Esophagus squamous epithelium (tissue), 5 donors: ENCODE measurements at regions not wholly inside any gene's neighbourhood (a gene's known extent, or its start where the extent isn't known, plus 50 kb on each side); places are given as distances from the start of the nearest gene placed in this dataset.

ENCODE experiments used
- DNase-seq: peaks from one replicate; lab custom pipeline; 2025; lab: John Stamatoyannopoulos, UW
- H3K27ac ChIP-seq, 4 donors: fragments of 200-600 bp; sonication (generic); one replicate each; pipeline ENCODE4 v1.5.1; 2016 to 2019; ENCODE audit warnings: mild to moderate bottlenecking in 1 of 4
- H3K27me3 ChIP-seq, 4 donors: fragments of 200-600 bp; sonication (generic); 1 replicate in 3 of 4; 2 replicates in 1 of 4; pipeline versions ENCODE4 v1.5.1 to v1.6.0; 2017 to 2021; ENCODE audit warnings: antibody characterized with exemption in 1 of 4
- H3K36me3 ChIP-seq, 3 donors: fragments of 200-600 bp; sonication (generic); one replicate each; pipeline ENCODE4 v1.5.1; 2016 to 2019
- H3K4me1 ChIP-seq, 3 donors: fragments of 200-600 bp; sonication (generic); one replicate each; pipeline ENCODE4 v1.5.1; 2017 to 2019
- H3K4me3 ChIP-seq, 4 donors: fragments of 200-600 bp; sonication (generic); 1 replicate in 3 of 4; 2 replicates in 1 of 4; pipeline ENCODE4 v1.5.1; 2016 to 2019; ENCODE audit warnings: mild to moderate bottlenecking in 2 of 4, moderate library complexity in 1 of 4
- H3K9me3 ChIP-seq, 3 donors: fragments of 200-600 bp; sonication (generic); one replicate each; pipeline ENCODE4 v1.5.1; 2016 to 2019
- POLR2A ChIP-seq, 4 donors: fragments of 450-650 bp; IDR thresholded peaks; one replicate each; pipeline ENCODE4 v1.6.1; 2017; ENCODE audit warnings: antibody characterized with exemption in 4 of 4, mild to moderate bottlenecking in 4 of 4, moderate library complexity in 3 of 4
- WGBS, 2 donors: methylation state at CpG; one replicate each; pipeline ENCODE4 v1.1.5; 2018; 5-methylcytosine and 5-hydroxymethylcytosine counted together
- intact Hi-C: fragments of 100-400 bp; cut with DNase I; formaldehyde crosslinking; loops from one replicate; pipeline ENCODE4 v1.15.0; 2022
- TF ChIP-seq, protein P1 (sequence below), 6 experiments: fragments of 450-650 bp in 4 of 6; fragments of 200-600 bp in 2 of 6; sonication (generic) in 2 of 6; IDR thresholded peaks; one replicate each; pipeline ENCODE4 v1.5.1; 2016 to 2019; ENCODE audit warnings: antibody characterized with exemption in 6 of 6, mild to moderate bottlenecking in 4 of 6, moderate library complexity in 4 of 6
- donor health status: DM: yes; HTN: yes; CAD: no.

DNA sequence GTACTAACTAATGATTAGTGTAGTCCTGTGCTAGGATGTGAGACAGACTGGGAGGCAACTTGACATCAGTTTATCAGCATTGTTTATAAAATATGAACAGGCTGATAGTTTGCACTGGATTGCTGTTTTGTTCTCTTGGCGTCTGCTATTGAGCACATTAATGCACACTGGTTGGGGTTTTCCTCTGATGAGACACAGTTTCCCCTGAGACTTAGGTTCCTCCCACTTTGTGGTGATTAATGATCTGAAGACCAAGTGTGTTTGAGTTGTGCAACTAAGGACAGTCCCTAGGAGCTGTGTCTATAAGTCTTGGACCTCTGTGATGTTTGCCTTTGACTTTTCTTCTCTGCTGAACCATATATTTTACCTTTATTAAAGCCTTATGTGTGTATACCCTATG lies 1015.4 kb downstream of the AMY1C start:
- no peak for TF ChIP-seq POLR2A (IDR thresholded peaks at IDR 0.05)

DNA sequence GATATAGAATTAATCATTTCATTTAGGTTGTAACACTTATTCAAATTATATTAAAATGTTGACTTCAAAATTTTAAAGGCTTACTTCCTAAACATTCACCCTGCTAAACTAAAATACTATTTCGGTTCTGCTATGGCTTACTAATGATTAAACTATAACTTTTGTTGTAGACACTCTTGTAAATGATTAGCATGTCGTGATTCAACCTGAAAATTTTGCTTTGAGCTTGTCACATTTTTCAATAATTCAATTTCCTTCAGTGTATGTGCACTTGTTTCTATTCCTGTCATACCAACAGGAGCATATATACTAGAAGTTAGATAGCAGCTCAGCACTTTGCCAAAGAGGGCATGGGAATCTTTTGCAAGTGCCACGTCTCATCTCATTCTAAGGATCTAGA lies 1018.8 kb downstream of the AMY1C start:
- WGBS, 2 donors, result 40 to 57% methylated on average over 3 of the region's 3 CpGs
- no peaks in the 10 kb centered on the region for H3K9me3 ChIP-seq
- no peak overlapping the region for H3K4me3 ChIP-seq

More for the DNA sequence above, 1015.4 kb downstream of the AMY1C start:
- DNase-seq, result no peak
- no peak overlapping the region for H3K27ac ChIP-seq
- H3K36me3 ChIP-seq, result no peaks in the 10 kb centered on the region
- no peaks in the 10 kb centered on the region for H3K27me3 ChIP-seq
- no peak overlapping the region for H3K4me3 ChIP-seq
- H3K9me3 ChIP-seq, result no peaks in the 10 kb centered on the region
- 22 to 25% methylated on average over 1 of the region's 1 CpG for WGBS, 2 donors
- intact Hi-C loops, result no loop called here
- no peaks in the 10 kb centered on the region for H3K4me1 ChIP-seq

DNA sequence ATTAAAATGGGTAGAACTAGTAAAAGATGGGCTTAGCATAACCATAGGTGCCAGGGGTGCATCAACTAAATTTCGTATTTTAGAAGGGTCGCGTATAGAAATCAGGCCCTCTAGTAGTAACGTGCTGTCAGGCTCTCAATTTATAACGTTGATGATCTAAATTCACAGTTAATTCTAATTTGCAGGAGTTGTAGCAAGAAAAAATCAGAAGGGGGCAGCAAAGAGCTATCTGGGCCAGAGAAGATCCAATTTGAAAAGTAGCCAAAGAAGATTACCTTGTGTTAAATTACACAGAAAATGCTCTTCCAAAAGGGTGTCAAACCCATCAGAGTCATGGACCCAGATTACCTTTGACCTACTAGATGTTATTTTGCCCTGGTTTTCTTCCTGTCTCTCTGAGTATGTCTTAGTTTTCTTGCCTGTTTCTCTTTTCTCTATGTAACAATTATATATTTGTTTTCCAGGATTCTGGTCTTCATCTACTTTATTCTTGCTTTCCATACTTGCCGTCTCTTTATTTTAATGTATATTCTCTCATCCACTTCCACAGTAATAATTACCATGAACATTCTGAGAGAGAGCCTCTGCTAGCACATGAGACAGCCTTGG lies 1030.9 kb downstream of the AMY1C start:
- no peak overlapping the region for H3K27ac ChIP-seq
- no peaks in the 10 kb centered on the region for H3K4me1 ChIP-seq
- H3K27me3 ChIP-seq, result no peaks in the 10 kb centered on the region
- TF ChIP-seq POLR2A (IDR thresholded peaks at IDR 0.05), result no peak
- TF ChIP-seq, protein P1, sequence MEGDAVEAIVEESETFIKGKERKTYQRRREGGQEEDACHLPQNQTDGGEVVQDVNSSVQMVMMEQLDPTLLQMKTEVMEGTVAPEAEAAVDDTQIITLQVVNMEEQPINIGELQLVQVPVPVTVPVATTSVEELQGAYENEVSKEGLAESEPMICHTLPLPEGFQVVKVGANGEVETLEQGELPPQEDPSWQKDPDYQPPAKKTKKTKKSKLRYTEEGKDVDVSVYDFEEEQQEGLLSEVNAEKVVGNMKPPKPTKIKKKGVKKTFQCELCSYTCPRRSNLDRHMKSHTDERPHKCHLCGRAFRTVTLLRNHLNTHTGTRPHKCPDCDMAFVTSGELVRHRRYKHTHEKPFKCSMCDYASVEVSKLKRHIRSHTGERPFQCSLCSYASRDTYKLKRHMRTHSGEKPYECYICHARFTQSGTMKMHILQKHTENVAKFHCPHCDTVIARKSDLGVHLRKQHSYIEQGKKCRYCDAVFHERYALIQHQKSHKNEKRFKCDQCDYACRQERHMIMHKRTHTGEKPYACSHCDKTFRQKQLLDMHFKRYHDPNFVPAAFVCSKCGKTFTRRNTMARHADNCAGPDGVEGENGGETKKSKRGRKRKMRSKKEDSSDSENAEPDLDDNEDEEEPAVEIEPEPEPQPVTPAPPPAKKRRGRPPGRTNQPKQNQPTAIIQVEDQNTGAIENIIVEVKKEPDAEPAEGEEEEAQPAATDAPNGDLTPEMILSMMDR (IDR thresholded peaks at IDR 0.05), result peak in 4 of 6 experiments; percentile 23 to 67 (median 49)
- intact Hi-C loops, result no loop called here
- no peaks in the 10 kb centered on the region for H3K36me3 ChIP-seq
- no peaks in the 10 kb centered on the region for H3K9me3 ChIP-seq
- no peak for DNase-seq
- H3K4me3 ChIP-seq, result no peak overlapping the region
- 16 to 17% methylated on average over 6 of the region's 6 CpGs for WGBS, 2 donors

More for the DNA sequence above, 1018.8 kb downstream of the AMY1C start:
- no peaks in the 10 kb centered on the region for H3K36me3 ChIP-seq
- H3K4me1 ChIP-seq, result no peaks in the 10 kb centered on the region
- intact Hi-C loops, result no loop called here
- H3K27ac ChIP-seq, result no peak overlapping the region
- H3K27me3 ChIP-seq, result no peaks in the 10 kb centered on the region
- TF ChIP-seq, protein P1 (IDR thresholded peaks at IDR 0.05), result no peak
- no peak for TF ChIP-seq POLR2A (IDR thresholded peaks at IDR 0.05)
- no peak for DNase-seq

GRCh38 chr1:104785575-104786187 lies 1036.0 kb downstream of the AMY1C start:
- H3K36me3 ChIP-seq, result no peaks in the 10 kb centered on the region
- no peak overlapping the region for H3K27ac ChIP-seq
- 41 to 47% methylated on average over 2 of the region's 2 CpGs for WGBS, 2 donors
- H3K4me3 ChIP-seq, result no peak overlapping the region
- DNase-seq, result no peak
- intact Hi-C loops, result no loop called here
- no peak for TF ChIP-seq POLR2A (IDR thresholded peaks at IDR 0.05)
- TF ChIP-seq, protein P1 (IDR thresholded peaks at IDR 0.05), result no peak
- no peaks in the 10 kb centered on the region for H3K4me1 ChIP-seq
- H3K27me3 ChIP-seq, result no peaks in the 10 kb centered on the region
- H3K9me3 ChIP-seq, result peaks cover 0 to 11% (median 0%) of the 10 kb centered on the region in 3 donors

DNA sequence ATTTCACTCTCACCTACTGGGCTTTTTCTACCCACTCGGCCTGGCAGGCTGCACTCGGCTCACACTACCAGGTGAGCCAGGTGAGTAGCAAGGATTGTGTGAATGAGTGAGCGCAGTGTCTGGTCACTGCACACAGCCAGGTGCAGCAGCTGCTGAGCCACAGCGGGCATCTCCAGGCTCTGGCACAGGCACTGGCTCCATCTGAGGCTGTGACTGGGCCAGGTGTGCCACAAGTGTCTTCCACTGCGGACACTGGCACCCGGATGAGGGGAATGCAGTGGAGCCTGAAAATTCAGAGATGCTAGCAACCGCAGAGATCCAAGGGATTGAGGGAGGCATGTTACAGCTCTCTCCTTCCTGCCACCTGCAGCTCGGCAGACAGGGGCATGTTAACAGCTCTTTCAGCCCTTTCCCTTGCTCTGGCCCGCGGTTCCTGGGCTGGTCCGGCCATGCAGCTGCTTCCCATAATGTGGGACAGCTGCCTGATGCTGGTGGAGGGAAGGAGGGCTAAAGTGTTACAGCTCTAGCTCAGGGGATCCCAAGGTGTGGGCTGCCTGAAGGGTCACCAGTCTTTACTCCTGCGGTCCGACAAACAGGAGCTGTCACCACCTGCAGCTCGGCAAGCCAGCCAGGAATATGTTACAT lies 1038.3 kb downstream of the AMY1C start:
- Histone ChIP-seq H3K27me3 (no peaks in the 10 kb centered on the region), H3K36me3 (no peaks in the 10 kb centered on the region), H3K9me3 (peaks cover 0 to 11% (median 0%) of the 10 kb centered on the region in 3 donors), H3K4me1 (no peaks in the 10 kb centered on the region), H3K27ac (no peak overlapping the region), H3K4me3 (no peak overlapping the region)
- intact Hi-C loops, result no loop called here
- WGBS, 2 donors, result 84 to 88% methylated on average over 9 to 10 of the region's 14 CpGs
- TF ChIP-seq POLR2A (IDR thresholded peaks at IDR 0.05), result no peak
- TF ChIP-seq, protein P1 (IDR thresholded peaks at IDR 0.05), result no peak
- DNase-seq, result no peak
